ENCODE measurements at regions not wholly inside any gene's neighbourhood (a gene's known extent, or its start where the extent isn't known, plus 50 kb on each side); places are given as distances from the start of the nearest gene placed in this dataset.

DNA sequence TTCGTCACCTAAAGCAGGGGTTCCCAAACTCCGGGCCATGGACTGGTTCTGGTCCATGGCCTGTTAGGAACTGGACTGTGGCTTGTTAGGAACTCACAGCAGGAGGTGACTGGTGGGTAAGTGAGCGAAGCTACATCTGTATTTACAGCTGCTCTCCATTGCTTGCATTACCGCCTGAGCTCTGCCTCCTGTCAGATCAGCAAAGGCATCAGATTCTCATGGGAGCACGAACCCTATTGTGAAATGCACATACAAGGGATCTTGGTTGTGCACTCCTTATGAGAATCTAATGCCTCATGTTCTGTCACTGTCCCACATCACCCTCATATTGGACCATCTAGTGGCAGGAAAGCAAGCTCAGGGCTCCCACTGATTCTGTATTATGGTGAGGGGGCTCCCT lies 217.0 kb downstream of the ZFP36L2 start:
- no peak overlapping the region for H3K27ac ChIP-seq
- TF ChIP-seq CTCF (IDR thresholded peaks at IDR 0.05) = no peak
- no peak overlapping the region for H3K4me3 ChIP-seq
- peak; percentile 26 for DNase-seq (ENCODE audit: low spot score)

DNA sequence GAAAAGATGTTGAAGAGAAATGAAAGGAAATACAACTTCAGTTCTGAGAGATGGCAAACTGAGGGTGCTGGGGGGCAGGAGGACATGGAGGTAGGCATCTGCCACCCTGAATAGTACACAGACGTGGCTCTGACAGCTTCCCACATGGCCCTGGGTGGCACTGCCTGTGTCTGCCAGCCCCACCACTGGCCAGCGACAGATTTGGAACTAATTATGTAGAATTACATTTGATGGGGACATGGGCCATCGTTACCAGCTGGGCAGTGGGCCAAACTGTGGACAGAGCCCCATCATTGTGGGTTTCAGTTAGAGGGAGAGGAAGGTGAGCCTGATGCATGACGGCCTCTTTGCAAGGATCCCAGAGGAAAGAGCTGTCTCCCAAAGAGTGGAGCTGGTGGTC lies 216.0 kb upstream of the HAAO start:
- H3K27ac ChIP-seq = no peak overlapping the region
- no peak for TF ChIP-seq CTCF (IDR thresholded peaks at IDR 0.05)
- no peak overlapping the region for H3K4me3 ChIP-seq
- no peak for DNase-seq (ENCODE audit: low spot score)

DNA sequence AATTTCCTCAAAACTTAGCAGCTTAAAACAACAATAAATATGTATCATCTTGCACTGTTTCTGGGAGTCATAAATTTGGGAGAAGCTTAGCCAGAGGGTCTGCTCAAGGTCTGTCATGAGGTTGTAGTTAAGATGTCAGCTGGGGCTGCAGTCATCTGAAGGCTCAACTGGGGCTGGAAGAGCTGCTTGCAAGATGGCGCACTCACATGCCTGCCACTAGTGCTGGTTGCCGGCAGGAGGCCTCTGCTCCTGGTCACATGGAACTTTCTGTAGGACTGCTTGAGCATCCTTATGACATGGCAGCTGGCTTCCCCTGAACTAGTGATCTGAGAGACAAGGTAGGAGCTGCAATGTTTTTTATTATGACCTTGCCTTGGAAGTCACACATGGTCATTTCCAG lies 215.5 kb upstream of the HAAO start:
- DNase-seq (ENCODE audit: low spot score) = peak; percentile 38
- no peak overlapping the region for H3K4me3 ChIP-seq
- no peak for TF ChIP-seq CTCF (IDR thresholded peaks at IDR 0.05)

DNA sequence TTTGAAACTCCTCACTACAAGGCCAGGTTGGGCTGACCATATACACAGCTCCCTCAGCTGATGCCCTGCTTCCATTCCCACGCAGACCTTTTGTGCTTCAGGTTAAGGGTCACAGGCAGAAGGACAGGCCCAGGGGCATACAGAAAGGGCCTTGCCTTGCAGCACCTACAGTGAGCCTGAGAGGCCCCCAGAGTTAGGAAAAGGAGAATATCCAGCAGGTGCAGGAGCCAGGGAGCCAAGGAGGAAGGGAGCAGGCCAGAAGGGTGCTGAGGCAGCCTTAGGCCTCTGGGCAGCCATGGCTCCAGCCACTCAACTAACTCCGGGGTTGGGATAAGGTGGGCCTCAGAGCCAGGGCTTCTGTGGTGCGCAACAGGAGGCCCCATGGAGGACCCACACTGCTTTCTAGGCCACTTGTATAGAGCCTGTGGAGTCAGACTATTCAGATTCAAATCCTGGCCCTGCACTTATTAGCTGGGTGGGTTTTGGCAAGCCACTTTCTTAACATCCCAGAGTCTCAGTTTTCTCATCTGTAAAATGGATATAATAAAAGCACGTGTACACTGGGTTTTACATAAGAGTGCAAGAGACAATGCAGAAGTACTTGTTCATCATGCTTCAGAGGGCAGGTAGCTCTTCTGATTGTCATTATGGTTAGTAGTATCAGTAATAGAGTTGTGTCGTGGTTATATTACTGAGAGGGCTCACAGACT lies 214.6 kb upstream of the HAAO start:
- DNase-seq (ENCODE audit: low spot score) = peak; percentile 55
- no peak overlapping the region for H3K4me3 ChIP-seq
- H3K27ac ChIP-seq = no peak overlapping the region
- no peak for TF ChIP-seq CTCF (IDR thresholded peaks at IDR 0.05)

More for the DNA sequence above, 215.5 kb upstream of the HAAO start:
- H3K27ac ChIP-seq = no peak overlapping the region

- Histone ChIP-seq H3K4me3 (no peak overlapping the region), H3K27ac (no peak overlapping the region)
- TF ChIP-seq CTCF (IDR thresholded peaks at IDR 0.05) = no peak
- DNase-seq (ENCODE audit: low spot score) = peak; percentile 54
Measured at GRCh38 chr2:43005975-43006833, 213.8 kb upstream of the HAAO start.

- Histone ChIP-seq H3K4me3 (no peak overlapping the region), H3K27ac (no peak overlapping the region)
- peak; percentile 61 for DNase-seq (ENCODE audit: low spot score)
- TF ChIP-seq CTCF (IDR thresholded peaks at IDR 0.05) = no peak
Measured at GRCh38 chr2:43005245-43005974, 213.0 kb upstream of the HAAO start.

Data from coronary artery (tissue), 2 donors.